HepG2 (cell line): ENCODE measurements at regions not wholly inside any gene's neighbourhood (a gene's known extent, or its start where the extent isn't known, plus 50 kb on each side); places are given as distances from the start of the nearest gene placed in this dataset.
A peak's percentile ranks its signal among the peaks of the same experiment; 100 is the strongest.

Experiments used
- HDAC1 ChIP-seq: sonication (generic); formaldehyde crosslinking; IDR thresholded peaks from 2 replicates; pipeline ENCODE4 v1.5.1; 2020; ENCODE audit warnings: mild to moderate bottlenecking, missing genetic modification reagents
- HMGA1 ChIP-seq: sonication (generic); formaldehyde crosslinking; conservative IDR thresholded peaks from 2 replicates; pipeline ENCODE4 v1.4.0; 2020; ENCODE audit warnings: missing genetic modification reagents
- MED1 ChIP-seq: sonication (generic); formaldehyde crosslinking; IDR thresholded peaks from 2 replicates; pipeline ENCODE4 v1.4.0; 2020; ENCODE audit warnings: missing genetic modification reagents
- MZF1 ChIP-seq: sonication (generic); formaldehyde crosslinking; IDR thresholded peaks from 2 replicates; pipeline ENCODE4 v1.8.1; 2023; ENCODE audit warnings: mild to moderate bottlenecking, missing genetic modification reagents, borderline replicate concordance
- RORA ChIP-seq: sonication (generic); formaldehyde crosslinking; IDR thresholded peaks from 2 replicates; pipeline ENCODE4 v1.5.0; 2020; ENCODE audit warnings: mild to moderate bottlenecking, missing genetic modification reagents, moderate library complexity
- SMAD3 ChIP-seq: sonication (generic); formaldehyde crosslinking; IDR thresholded peaks from 2 replicates; pipeline ENCODE4 v1.4.0; 2020; ENCODE audit warnings: missing genetic modification reagents
- YY1 ChIP-seq: IDR thresholded peaks from 2 replicates; pipeline ENCODE4 v1.6.1; 2011; ENCODE audit warnings: low read length, low read depth, moderate library complexity, mild to moderate bottlenecking; ENCODE audit not compliant: insufficient read depth, insufficient replicate concordance
- ZFP62 ChIP-seq: sonication (generic); formaldehyde crosslinking; IDR thresholded peaks from 2 replicates; pipeline ENCODE4 v1.4.0; 2020; ENCODE audit warnings: missing genetic modification reagents
- ZKSCAN8 ChIP-seq: IDR thresholded peaks from 2 replicates; pipeline ENCODE4 v1.6.1; 2016; ENCODE audit warnings: borderline replicate concordance, missing genetic modification reagents, missing compliant biosample characterization
- ZNF12 ChIP-seq: sonication (generic); formaldehyde crosslinking; IDR thresholded peaks from 2 replicates; pipeline ENCODE4 v1.5.0; 2020; ENCODE audit warnings: missing genetic modification reagents
- ZNF235 ChIP-seq: sonication (generic); formaldehyde crosslinking; IDR thresholded peaks from 2 replicates; pipeline ENCODE4 v1.8.1; 2023; ENCODE audit warnings: mild to moderate bottlenecking, missing genetic modification reagents, borderline replicate concordance
- ZNF264 ChIP-seq: sonication (generic); formaldehyde crosslinking; IDR thresholded peaks from 2 replicates; pipeline ENCODE4 v1.4.0; 2020; ENCODE audit warnings: missing genetic modification reagents
- ZNF484 ChIP-seq: sonication (generic); formaldehyde crosslinking; IDR thresholded peaks from 2 replicates; pipeline ENCODE4 v1.5.1; 2020; ENCODE audit warnings: mild to moderate bottlenecking, low read depth, missing genetic modification reagents, borderline replicate concordance
- ZNF543 ChIP-seq: sonication (generic); formaldehyde crosslinking; IDR thresholded peaks from 2 replicates; pipeline ENCODE4 v1.4.0; 2020; ENCODE audit warnings: mild to moderate bottlenecking, missing genetic modification reagents
- ZNF605 ChIP-seq: sonication (generic); formaldehyde crosslinking; IDR thresholded peaks from 2 replicates; pipeline ENCODE4 v1.8.0; 2022; ENCODE audit warnings: mild to moderate bottlenecking, missing genetic modification reagents
- ZNF615 ChIP-seq: sonication (generic); formaldehyde crosslinking; IDR thresholded peaks from 2 replicates; pipeline ENCODE4 v1.5.0; 2020; ENCODE audit warnings: mild to moderate bottlenecking, missing genetic modification reagents, borderline replicate concordance
- ZNF672 ChIP-seq: sonication (generic); formaldehyde crosslinking; IDR thresholded peaks from 2 replicates; pipeline ENCODE4 v1.8.1; 2022; ENCODE audit warnings: missing genetic modification reagents
- ZNF674 ChIP-seq: sonication (generic); formaldehyde crosslinking; IDR thresholded peaks from 2 replicates; pipeline ENCODE4 v1.5.0; 2020; ENCODE audit warnings: low read depth, mild to moderate bottlenecking, missing genetic modification reagents
- ZNF768 ChIP-seq: sonication (generic); formaldehyde crosslinking; IDR thresholded peaks from 2 replicates; pipeline ENCODE4 v1.4.0; 2020; ENCODE audit warnings: missing genetic modification reagents
- ZNF792 ChIP-seq: IDR thresholded peaks from 2 replicates; pipeline ENCODE4 v1.6.1; 2016
- ZNF83 ChIP-seq: sonication (generic); formaldehyde crosslinking; IDR thresholded peaks from 2 replicates; pipeline ENCODE4 v1.4.0; 2020; ENCODE audit warnings: missing genetic modification reagents, mild to moderate bottlenecking, borderline replicate concordance
- TF ChIP-seq, protein P1 (sequence below): sonication (generic); formaldehyde crosslinking; conservative IDR thresholded peaks from 2 replicates; pipeline ENCODE4 v1.8.1; 2023; ENCODE audit warnings: missing genetic modification reagents
- TF ChIP-seq, protein P2 (sequence below): sonication (generic); formaldehyde crosslinking; IDR thresholded peaks from 2 replicates; pipeline ENCODE4 v1.4.0; 2020; ENCODE audit warnings: mild to moderate bottlenecking, missing genetic modification reagents
- TF ChIP-seq, protein P3 (sequence below): IDR thresholded peaks from 2 replicates; pipeline ENCODE4 v1.6.1; 2018; ENCODE audit warnings: missing genetic modification reagents, mild to moderate bottlenecking, missing compliant biosample characterization
- TF ChIP-seq, protein P4 (sequence below), 2 experiments: IDR thresholded peaks; 2 replicates each; pipeline ENCODE4 v1.6.1; 2011 to 2012; ENCODE audit warnings: low read length in 2 of 2, borderline replicate concordance in 1 of 2, low read depth in 1 of 2, mild to moderate bottlenecking in 1 of 2, moderate library complexity in 1 of 2

DNA sequence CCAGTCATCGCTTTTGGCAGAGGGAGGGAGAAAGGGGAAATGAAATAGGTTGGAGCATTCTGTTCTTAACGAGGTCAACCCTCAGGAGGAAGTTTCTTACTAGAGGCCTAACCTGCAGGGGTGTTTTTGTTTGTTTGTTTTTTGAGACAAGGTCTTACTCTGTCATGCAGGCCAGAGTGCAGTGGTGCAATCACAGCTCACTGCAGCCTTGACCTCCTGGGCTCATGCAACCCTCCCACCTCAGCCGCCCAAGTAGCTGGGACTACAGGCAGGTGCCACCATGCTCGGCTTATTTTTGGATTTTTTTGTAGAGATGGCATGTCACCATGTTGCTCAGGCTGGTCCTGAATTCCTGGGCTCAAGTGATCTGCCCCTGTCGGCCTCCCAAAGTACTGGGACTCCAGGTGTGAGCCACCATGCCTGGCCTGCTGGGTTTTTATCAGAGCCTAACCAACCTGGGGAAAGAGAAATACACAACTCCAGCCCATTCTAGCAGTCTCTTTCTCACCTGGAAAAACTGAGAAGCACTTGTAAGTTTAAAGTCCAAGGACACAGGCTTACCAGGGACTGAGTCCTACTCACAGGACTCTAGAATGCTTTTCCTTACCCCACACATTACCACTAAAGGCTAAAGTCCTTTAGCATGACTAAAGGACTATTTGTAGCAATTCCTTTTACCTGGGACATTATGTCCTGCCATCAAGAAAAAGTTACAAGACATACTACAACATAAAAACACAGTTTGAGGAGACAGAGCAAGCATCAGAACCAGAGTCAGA lies 101.0 kb upstream of the EGFR start (continued):
- no peak for TF ChIP-seq ZNF83
- TF ChIP-seq, protein P1, sequence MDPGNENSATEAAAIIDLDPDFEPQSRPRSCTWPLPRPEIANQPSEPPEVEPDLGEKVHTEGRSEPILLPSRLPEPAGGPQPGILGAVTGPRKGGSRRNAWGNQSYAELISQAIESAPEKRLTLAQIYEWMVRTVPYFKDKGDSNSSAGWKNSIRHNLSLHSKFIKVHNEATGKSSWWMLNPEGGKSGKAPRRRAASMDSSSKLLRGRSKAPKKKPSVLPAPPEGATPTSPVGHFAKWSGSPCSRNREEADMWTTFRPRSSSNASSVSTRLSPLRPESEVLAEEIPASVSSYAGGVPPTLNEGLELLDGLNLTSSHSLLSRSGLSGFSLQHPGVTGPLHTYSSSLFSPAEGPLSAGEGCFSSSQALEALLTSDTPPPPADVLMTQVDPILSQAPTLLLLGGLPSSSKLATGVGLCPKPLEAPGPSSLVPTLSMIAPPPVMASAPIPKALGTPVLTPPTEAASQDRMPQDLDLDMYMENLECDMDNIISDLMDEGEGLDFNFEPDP (CRISPR knock-in tag), result no peak
- TF ChIP-seq ZNF484, result no peak
- TF ChIP-seq RORA (CRISPR knock-in tag), result no peak
- TF ChIP-seq ZFP62, result no peak
- TF ChIP-seq ZNF543 (CRISPR knock-in tag), result no peak
- TF ChIP-seq HMGA1, result no peak
- peak; percentile 36; the same call in 1 of the 2 replicates for TF ChIP-seq ZNF605 (CRISPR knock-in tag)
- no peak for TF ChIP-seq ZNF264 (CRISPR knock-in tag)
- TF ChIP-seq YY1, result no peak
- TF ChIP-seq ZNF792 (CRISPR knock-in tag), result no peak
- TF ChIP-seq, protein P2, sequence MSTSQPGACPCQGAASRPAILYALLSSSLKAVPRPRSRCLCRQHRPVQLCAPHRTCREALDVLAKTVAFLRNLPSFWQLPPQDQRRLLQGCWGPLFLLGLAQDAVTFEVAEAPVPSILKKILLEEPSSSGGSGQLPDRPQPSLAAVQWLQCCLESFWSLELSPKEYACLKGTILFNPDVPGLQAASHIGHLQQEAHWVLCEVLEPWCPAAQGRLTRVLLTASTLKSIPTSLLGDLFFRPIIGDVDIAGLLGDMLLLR (CRISPR knock-in tag), result no peak
- TF ChIP-seq, protein P3, sequence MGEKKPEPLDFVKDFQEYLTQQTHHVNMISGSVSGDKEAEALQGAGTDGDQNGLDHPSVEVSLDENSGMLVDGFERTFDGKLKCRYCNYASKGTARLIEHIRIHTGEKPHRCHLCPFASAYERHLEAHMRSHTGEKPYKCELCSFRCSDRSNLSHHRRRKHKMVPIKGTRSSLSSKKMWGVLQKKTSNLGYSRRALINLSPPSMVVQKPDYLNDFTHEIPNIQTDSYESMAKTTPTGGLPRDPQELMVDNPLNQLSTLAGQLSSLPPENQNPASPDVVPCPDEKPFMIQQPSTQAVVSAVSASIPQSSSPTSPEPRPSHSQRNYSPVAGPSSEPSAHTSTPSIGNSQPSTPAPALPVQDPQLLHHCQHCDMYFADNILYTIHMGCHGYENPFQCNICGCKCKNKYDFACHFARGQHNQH (CRISPR knock-in tag), result peak; percentile 69
- TF ChIP-seq ZKSCAN8 (CRISPR knock-in tag), result no peak
- no peak for TF ChIP-seq ZNF768 (CRISPR knock-in tag)
- no peak for TF ChIP-seq ZNF12 (CRISPR knock-in tag)
- peak; percentile 60 for TF ChIP-seq HDAC1 (CRISPR knock-in tag)
- TF ChIP-seq ZNF235, result no peak
- TF ChIP-seq MED1 (CRISPR knock-in tag), result peak; percentile 85
- TF ChIP-seq ZNF615 (CRISPR knock-in tag), result no peak
- TF ChIP-seq, protein P4, sequence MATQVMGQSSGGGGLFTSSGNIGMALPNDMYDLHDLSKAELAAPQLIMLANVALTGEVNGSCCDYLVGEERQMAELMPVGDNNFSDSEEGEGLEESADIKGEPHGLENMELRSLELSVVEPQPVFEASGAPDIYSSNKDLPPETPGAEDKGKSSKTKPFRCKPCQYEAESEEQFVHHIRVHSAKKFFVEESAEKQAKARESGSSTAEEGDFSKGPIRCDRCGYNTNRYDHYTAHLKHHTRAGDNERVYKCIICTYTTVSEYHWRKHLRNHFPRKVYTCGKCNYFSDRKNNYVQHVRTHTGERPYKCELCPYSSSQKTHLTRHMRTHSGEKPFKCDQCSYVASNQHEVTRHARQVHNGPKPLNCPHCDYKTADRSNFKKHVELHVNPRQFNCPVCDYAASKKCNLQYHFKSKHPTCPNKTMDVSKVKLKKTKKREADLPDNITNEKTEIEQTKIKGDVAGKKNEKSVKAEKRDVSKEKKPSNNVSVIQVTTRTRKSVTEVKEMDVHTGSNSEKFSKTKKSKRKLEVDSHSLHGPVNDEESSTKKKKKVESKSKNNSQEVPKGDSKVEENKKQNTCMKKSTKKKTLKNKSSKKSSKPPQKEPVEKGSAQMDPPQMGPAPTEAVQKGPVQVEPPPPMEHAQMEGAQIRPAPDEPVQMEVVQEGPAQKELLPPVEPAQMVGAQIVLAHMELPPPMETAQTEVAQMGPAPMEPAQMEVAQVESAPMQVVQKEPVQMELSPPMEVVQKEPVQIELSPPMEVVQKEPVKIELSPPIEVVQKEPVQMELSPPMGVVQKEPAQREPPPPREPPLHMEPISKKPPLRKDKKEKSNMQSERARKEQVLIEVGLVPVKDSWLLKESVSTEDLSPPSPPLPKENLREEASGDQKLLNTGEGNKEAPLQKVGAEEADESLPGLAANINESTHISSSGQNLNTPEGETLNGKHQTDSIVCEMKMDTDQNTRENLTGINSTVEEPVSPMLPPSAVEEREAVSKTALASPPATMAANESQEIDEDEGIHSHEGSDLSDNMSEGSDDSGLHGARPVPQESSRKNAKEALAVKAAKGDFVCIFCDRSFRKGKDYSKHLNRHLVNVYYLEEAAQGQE (IDR thresholded peaks at IDR 0.05; ENCODE audit: borderline replicate concordance in 1 of 2, low read depth in 1 of 2, low read length in 2 of 2), result no peak
- no peak for TF ChIP-seq MZF1 (CRISPR knock-in tag)
- TF ChIP-seq ZNF674, result no peak
- no peak for TF ChIP-seq ZNF672 (CRISPR knock-in tag)
- peak; percentile 86; the same call in 1 of the 2 replicates for TF ChIP-seq SMAD3 (CRISPR knock-in tag)
